ENCODE measurements at regions not wholly inside any gene's neighbourhood (a gene's known extent, or its start where the extent isn't known, plus 50 kb on each side); places are given as distances from the start of the nearest gene placed in this dataset.
A peak's percentile ranks its signal among the peaks of the same experiment; 100 is the strongest.

GRCh38 chr3:181860235-181860634, 148.5 kb downstream of the SOX2 start:
- DNase-seq = no peak

GRCh38 chr3:181862502-181862901, 150.8 kb downstream of the SOX2 start:
- no peak for DNase-seq

- no peak for DNase-seq
These were observed 156.9 kb downstream of the SOX2 start for GRCh38 chr3:181868576-181869082.

GRCh38 chr3:181872887-181873286, 161.2 kb downstream of the SOX2 start:
- no peak for DNase-seq

- DNase-seq = no peak
These were observed 168.2 kb downstream of the SOX2 start for GRCh38 chr3:181879926-181880325.

GRCh38 chr3:181880331-181880730, 168.6 kb downstream of the SOX2 start:
- peak; percentile 30 for DNase-seq

GRCh38 chr3:181881749-181882148, 170.0 kb downstream of the SOX2 start:
- no peak for DNase-seq

GRCh38 chr3:181885868-181886630, 174.3 kb downstream of the SOX2 start:
- no peak for DNase-seq

GRCh38 chr3:181886676-181887075, 175.0 kb downstream of the SOX2 start:
- no peak for DNase-seq

- no peak for DNase-seq
These were observed 176.0 kb downstream of the SOX2 start for GRCh38 chr3:181887685-181888084.

- DNase-seq = no peak
These were observed 176.5 kb downstream of the SOX2 start for GRCh38 chr3:181888234-181888633.

GRCh38 chr3:181892848-181893247, 181.1 kb downstream of the SOX2 start:
- DNase-seq = no peak

- DNase-seq = no peak
These were observed 184.9 kb downstream of the SOX2 start for GRCh38 chr3:181896605-181897004.

- no peak for DNase-seq
These were observed 188.0 kb downstream of the SOX2 start for GRCh38 chr3:181899702-181900101.

- no peak for DNase-seq
These were observed 189.9 kb downstream of the SOX2 start for GRCh38 chr3:181901626-181902025.

- no peak for DNase-seq
These were observed 194.6 kb downstream of the SOX2 start for GRCh38 chr3:181906338-181906737.

GRCh38 chr3:181909241-181909640, 197.5 kb downstream of the SOX2 start:
- no peak for DNase-seq

GRCh38 chr3:181912384-181912783, 200.7 kb downstream of the SOX2 start:
- no peak for DNase-seq

- DNase-seq = no peak
These were observed 201.5 kb downstream of the SOX2 start for GRCh38 chr3:181913254-181913653.

- no peak for DNase-seq
These were observed 203.8 kb downstream of the SOX2 start for GRCh38 chr3:181915551-181915950.

- no peak for DNase-seq
These were observed 204.3 kb downstream of the SOX2 start for GRCh38 chr3:181916013-181916412.

GRCh38 chr3:181917027-181917426, 205.3 kb downstream of the SOX2 start:
- no peak for DNase-seq

- DNase-seq = no peak
These were observed 207.7 kb downstream of the SOX2 start for GRCh38 chr3:181919375-181919774.

- no peak for DNase-seq
These were observed 208.7 kb downstream of the SOX2 start for GRCh38 chr3:181920409-181920808.

- no peak for DNase-seq
These were observed 209.5 kb downstream of the SOX2 start for GRCh38 chr3:181921220-181921619.
